Stimulated activated effector memory CD8-positive, alpha-beta T cell treated with anti-CD3 and anti-CD28 coated beads, Interleukin-12 subunit alpha, Interleukin-12 subunit beta, amount 100 ng/mL, for 72 hours (primary cell): ENCODE measurements at regions not wholly inside any gene's neighbourhood (a gene's known extent, or its start where the extent isn't known, plus 50 kb on each side); places are given as distances from the start of the nearest gene placed in this dataset.

ENCODE experiments used
- ATAC-seq: fragments of 150-1000 bp; cut with Tn5 transposase; 2 replicates; pipeline ENCODE4 v1.10.0; 2021
- DNase-seq, 2 donors: peaks; one replicate each; pipeline ENCODE4 v3.0.0; 2021 to 2022; ENCODE audit warnings: low spot score in 2 of 2
- H3K27ac Mint-ChIP-seq: one replicate; pipeline ENCODE4 v1.8.0; 2022; ENCODE audit warnings: mild to moderate bottlenecking, mixed read lengths
- H3K36me3 Mint-ChIP-seq: one replicate; pipeline ENCODE4 v1.8.0; 2022; ENCODE audit warnings: mild to moderate bottlenecking, mixed read lengths
- H3K4me1 Mint-ChIP-seq: one replicate; pipeline ENCODE4 v1.8.0; 2022; ENCODE audit warnings: mixed read lengths
- H3K4me3 Mint-ChIP-seq: one replicate; pipeline ENCODE4 v1.8.0; 2022; ENCODE audit warnings: mild to moderate bottlenecking, mixed read lengths
- H3K9me3 Mint-ChIP-seq: one replicate; pipeline ENCODE4 v1.8.0; 2022; ENCODE audit warnings: mixed read lengths

DNA sequence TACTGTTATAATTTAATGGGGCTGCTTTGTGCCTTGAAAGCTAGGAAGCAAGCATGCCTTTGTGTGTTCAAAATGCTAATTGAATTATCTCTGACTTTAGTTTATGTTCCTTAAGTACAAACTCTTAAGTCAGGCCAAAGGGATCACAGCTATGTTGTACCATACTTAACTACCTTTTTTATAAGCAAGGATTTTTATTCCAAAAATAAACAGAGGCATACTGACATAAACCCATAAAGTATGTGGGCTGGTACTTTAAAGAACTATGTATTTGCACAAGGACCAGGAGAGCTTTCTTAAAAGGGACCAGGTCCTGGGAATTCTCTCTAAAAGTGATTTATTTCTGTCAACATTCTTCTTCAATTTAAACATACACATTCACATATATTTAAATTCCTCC is 57.8 kb upstream of the HCCS start:
- Mint-ChIP-seq H3K36me3 (no peaks in the 10 kb centered on the region), H3K9me3 (peaks cover 8% of the 10 kb centered on the region), H3K4me3 (no peak overlapping the region), H3K4me1 (no peaks in the 10 kb centered on the region), H3K27ac (no peak overlapping the region)
- no peak for ATAC-seq
- no peak for DNase-seq

- ATAC-seq = no peak
- Mint-ChIP-seq H3K36me3 (no peaks in the 10 kb centered on the region), H3K27ac (no peak overlapping the region), H3K4me3 (no peak overlapping the region), H3K4me1 (no peaks in the 10 kb centered on the region), H3K9me3 (peaks cover 3% of the 10 kb centered on the region)
- DNase-seq = no peak
Measured at GRCh38 chrX:11056322-11057176, 54.6 kb upstream of the HCCS start.

DNA sequence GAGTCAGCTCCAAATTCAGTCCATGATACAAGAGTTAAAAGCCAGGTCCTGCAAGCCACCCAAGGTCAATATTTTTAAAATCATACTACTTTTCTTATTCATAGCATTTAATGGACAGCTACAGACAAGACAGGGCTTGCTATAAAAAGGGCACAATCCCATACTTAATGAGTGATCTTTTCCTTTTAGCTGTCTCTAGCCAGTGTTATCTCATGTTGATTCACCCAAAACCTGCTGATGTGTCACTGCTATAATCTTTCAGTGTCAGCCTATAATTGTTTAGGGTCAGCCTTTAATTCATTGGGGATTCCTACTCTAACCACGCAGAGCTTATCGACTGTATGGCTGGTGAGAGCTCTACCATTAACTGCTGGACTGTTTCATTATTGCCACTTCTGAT is 51.2 kb upstream of the HCCS start:
- no peak overlapping the region for H3K27ac Mint-ChIP-seq
- H3K9me3 Mint-ChIP-seq = no peaks in the 10 kb centered on the region
- DNase-seq = no peak
- no peak overlapping the region for H3K4me3 Mint-ChIP-seq
- no peaks in the 10 kb centered on the region for H3K36me3 Mint-ChIP-seq
- ATAC-seq = no peak
- H3K4me1 Mint-ChIP-seq = no peaks in the 10 kb centered on the region
